Activated naive CD8-positive, alpha-beta T cell treated with anti-CD3 and anti-CD28 coated beads, Interleukin-2, amount 50 U/mL, for 24 hours (primary cell): ENCODE measurements at regions not wholly inside any gene's neighbourhood (a gene's known extent, or its start where the extent isn't known, plus 50 kb on each side); places are given as distances from the start of the nearest gene placed in this dataset.

ENCODE experiments used
- ATAC-seq: fragments of 150-1000 bp; cut with Tn5 transposase; one replicate; pipeline ENCODE4 v1.10.0; 2021
- DNase-seq: peaks from one replicate; pipeline ENCODE4 v3.0.0; 2021
- H3K27ac Mint-ChIP-seq: one replicate; pipeline ENCODE4 v1.8.0; 2021; ENCODE audit warnings: mild to moderate bottlenecking, mixed read lengths
- H3K27me3 Mint-ChIP-seq: one replicate; pipeline ENCODE4 v1.8.0; 2021; ENCODE audit warnings: mixed read lengths
- H3K36me3 Mint-ChIP-seq: one replicate; pipeline ENCODE4 v1.8.0; 2021; ENCODE audit warnings: low read depth, mixed read lengths
- H3K4me1 Mint-ChIP-seq: one replicate; pipeline ENCODE4 v1.8.0; 2021; ENCODE audit warnings: mixed read lengths
- H3K4me3 Mint-ChIP-seq: one replicate; pipeline ENCODE4 v1.8.0; 2021; ENCODE audit warnings: mild to moderate bottlenecking, moderate library complexity, mixed read lengths
- H3K9me3 Mint-ChIP-seq: one replicate; pipeline ENCODE4 v1.8.0; 2021; ENCODE audit warnings: mixed read lengths

- Mint-ChIP-seq H3K27ac (no peak overlapping the region), H3K9me3 (no peaks in the 10 kb centered on the region), H3K4me3 (no peak overlapping the region), H3K4me1 (no peaks in the 10 kb centered on the region), H3K27me3 (no peaks in the 10 kb centered on the region), H3K36me3 (no peaks in the 10 kb centered on the region)
- ATAC-seq (no peak), DNase-seq (no peak)
Measured at GRCh38 chrX:5829469-5829868, 399.2 kb downstream of the NLGN4X start.

GRCh38 chrX:5829060-5829459, 399.6 kb downstream of the NLGN4X start:
- no peaks in the 10 kb centered on the region for H3K36me3 Mint-ChIP-seq
- ATAC-seq: no peak
- no peak overlapping the region for H3K27ac Mint-ChIP-seq
- no peaks in the 10 kb centered on the region for H3K4me1 Mint-ChIP-seq
- no peaks in the 10 kb centered on the region for H3K27me3 Mint-ChIP-seq
- DNase-seq: no peak
- H3K9me3 Mint-ChIP-seq: no peaks in the 10 kb centered on the region
- H3K4me3 Mint-ChIP-seq: no peak overlapping the region

- Mint-ChIP-seq H3K4me3 (no peak overlapping the region), H3K27me3 (no peaks in the 10 kb centered on the region), H3K36me3 (no peaks in the 10 kb centered on the region), H3K4me1 (no peaks in the 10 kb centered on the region), H3K27ac (no peak overlapping the region), H3K9me3 (no peaks in the 10 kb centered on the region)
- no peak for ATAC-seq
- DNase-seq: no peak
Measured at GRCh38 chrX:5823903-5824302, 404.8 kb downstream of the NLGN4X start.

GRCh38 chrX:5810636-5811035, 418.0 kb downstream of the NLGN4X start:
- Mint-ChIP-seq H3K27me3 (no peaks in the 10 kb centered on the region), H3K36me3 (no peaks in the 10 kb centered on the region), H3K4me1 (no peaks in the 10 kb centered on the region), H3K27ac (no peak overlapping the region), H3K9me3 (no peaks in the 10 kb centered on the region), H3K4me3 (no peak overlapping the region)
- no peak for ATAC-seq
- DNase-seq: no peak

- Mint-ChIP-seq H3K4me1 (no peaks in the 10 kb centered on the region), H3K4me3 (no peak overlapping the region), H3K9me3 (peaks cover 3% of the 10 kb centered on the region), H3K27ac (no peak overlapping the region), H3K27me3 (no peaks in the 10 kb centered on the region), H3K36me3 (no peaks in the 10 kb centered on the region)
- no peak for DNase-seq
- no peak for ATAC-seq
Measured at GRCh38 chrX:5807181-5807580, 421.5 kb downstream of the NLGN4X start.

GRCh38 chrX:5802391-5802790, 426.3 kb downstream of the NLGN4X start:
- Mint-ChIP-seq H3K27ac (no peak overlapping the region), H3K4me1 (no peaks in the 10 kb centered on the region), H3K4me3 (no peak overlapping the region), H3K27me3 (no peaks in the 10 kb centered on the region), H3K9me3 (peaks cover 3% of the 10 kb centered on the region), H3K36me3 (no peaks in the 10 kb centered on the region)
- DNase-seq (no peak), ATAC-seq (no peak)

- Mint-ChIP-seq H3K27me3 (no peaks in the 10 kb centered on the region), H3K36me3 (no peaks in the 10 kb centered on the region), H3K9me3 (no peaks in the 10 kb centered on the region), H3K27ac (no peak overlapping the region), H3K4me1 (no peaks in the 10 kb centered on the region), H3K4me3 (no peak overlapping the region)
- no peak for DNase-seq
- no peak for ATAC-seq
Measured at GRCh38 chrX:5791721-5792120, 436.9 kb downstream of the NLGN4X start.

GRCh38 chrX:5788910-5789309, 439.8 kb downstream of the NLGN4X start:
- no peak for DNase-seq
- Mint-ChIP-seq H3K36me3 (no peaks in the 10 kb centered on the region), H3K27ac (no peak overlapping the region), H3K27me3 (no peaks in the 10 kb centered on the region), H3K4me1 (no peaks in the 10 kb centered on the region), H3K9me3 (no peaks in the 10 kb centered on the region), H3K4me3 (no peak overlapping the region)
- no peak for ATAC-seq

- H3K27me3 Mint-ChIP-seq: no peaks in the 10 kb centered on the region
- ATAC-seq: no peak
- no peaks in the 10 kb centered on the region for H3K9me3 Mint-ChIP-seq
- no peak overlapping the region for H3K4me3 Mint-ChIP-seq
- no peaks in the 10 kb centered on the region for H3K36me3 Mint-ChIP-seq
- H3K27ac Mint-ChIP-seq: no peak overlapping the region
- H3K4me1 Mint-ChIP-seq: no peaks in the 10 kb centered on the region
- no peak for DNase-seq
Measured at GRCh38 chrX:5780821-5781220, 447.8 kb downstream of the NLGN4X start.

GRCh38 chrX:5775846-5776430, 452.7 kb downstream of the NLGN4X start:
- Mint-ChIP-seq H3K27ac (no peak overlapping the region), H3K4me1 (no peaks in the 10 kb centered on the region), H3K36me3 (no peaks in the 10 kb centered on the region), H3K27me3 (no peaks in the 10 kb centered on the region), H3K9me3 (no peaks in the 10 kb centered on the region), H3K4me3 (no peak overlapping the region)
- no peak for ATAC-seq
- DNase-seq: no peak

GRCh38 chrX:5774446-5774845, 454.2 kb downstream of the NLGN4X start:
- ATAC-seq: no peak
- Mint-ChIP-seq H3K27ac (no peak overlapping the region), H3K4me3 (no peak overlapping the region), H3K27me3 (no peaks in the 10 kb centered on the region), H3K9me3 (no peaks in the 10 kb centered on the region), H3K4me1 (no peaks in the 10 kb centered on the region), H3K36me3 (no peaks in the 10 kb centered on the region)
- no peak for DNase-seq

- Mint-ChIP-seq H3K27ac (no peak overlapping the region), H3K4me3 (no peak overlapping the region), H3K36me3 (no peaks in the 10 kb centered on the region), H3K4me1 (no peaks in the 10 kb centered on the region), H3K27me3 (no peaks in the 10 kb centered on the region), H3K9me3 (no peaks in the 10 kb centered on the region)
- no peak for DNase-seq
- no peak for ATAC-seq
Measured at GRCh38 chrX:5771441-5771840, 457.2 kb downstream of the NLGN4X start.

- no peaks in the 10 kb centered on the region for H3K4me1 Mint-ChIP-seq
- no peak for ATAC-seq
- no peak overlapping the region for H3K27ac Mint-ChIP-seq
- H3K36me3 Mint-ChIP-seq: no peaks in the 10 kb centered on the region
- no peak for DNase-seq
- no peak overlapping the region for H3K4me3 Mint-ChIP-seq
- no peaks in the 10 kb centered on the region for H3K9me3 Mint-ChIP-seq
- no peaks in the 10 kb centered on the region for H3K27me3 Mint-ChIP-seq
Measured at GRCh38 chrX:5756616-5757015, 472.1 kb downstream of the NLGN4X start.

GRCh38 chrX:5753291-5753690, 475.4 kb downstream of the NLGN4X start:
- Mint-ChIP-seq H3K9me3 (no peaks in the 10 kb centered on the region), H3K4me1 (no peaks in the 10 kb centered on the region), H3K27me3 (no peaks in the 10 kb centered on the region), H3K36me3 (no peaks in the 10 kb centered on the region), H3K4me3 (no peak overlapping the region), H3K27ac (no peak overlapping the region)
- DNase-seq (no peak), ATAC-seq (no peak)

- no peak for DNase-seq
- H3K9me3 Mint-ChIP-seq: no peaks in the 10 kb centered on the region
- no peak for ATAC-seq
- no peaks in the 10 kb centered on the region for H3K4me1 Mint-ChIP-seq
- H3K36me3 Mint-ChIP-seq: no peaks in the 10 kb centered on the region
- no peak overlapping the region for H3K27ac Mint-ChIP-seq
- H3K27me3 Mint-ChIP-seq: no peaks in the 10 kb centered on the region
- no peak overlapping the region for H3K4me3 Mint-ChIP-seq
Measured at GRCh38 chrX:5752831-5753230, 475.8 kb downstream of the NLGN4X start.

- Mint-ChIP-seq H3K27me3 (no peaks in the 10 kb centered on the region), H3K36me3 (no peaks in the 10 kb centered on the region), H3K4me1 (no peaks in the 10 kb centered on the region), H3K9me3 (no peaks in the 10 kb centered on the region), H3K27ac (no peak overlapping the region), H3K4me3 (no peak overlapping the region)
- DNase-seq (no peak), ATAC-seq (no peak)
Measured at GRCh38 chrX:5748586-5749150, 480.0 kb downstream of the NLGN4X start.
